ENCODE measurements at regions not wholly inside any gene's neighbourhood (a gene's known extent, or its start where the extent isn't known, plus 50 kb on each side); places are given as distances from the start of the nearest gene placed in this dataset.

DNA sequence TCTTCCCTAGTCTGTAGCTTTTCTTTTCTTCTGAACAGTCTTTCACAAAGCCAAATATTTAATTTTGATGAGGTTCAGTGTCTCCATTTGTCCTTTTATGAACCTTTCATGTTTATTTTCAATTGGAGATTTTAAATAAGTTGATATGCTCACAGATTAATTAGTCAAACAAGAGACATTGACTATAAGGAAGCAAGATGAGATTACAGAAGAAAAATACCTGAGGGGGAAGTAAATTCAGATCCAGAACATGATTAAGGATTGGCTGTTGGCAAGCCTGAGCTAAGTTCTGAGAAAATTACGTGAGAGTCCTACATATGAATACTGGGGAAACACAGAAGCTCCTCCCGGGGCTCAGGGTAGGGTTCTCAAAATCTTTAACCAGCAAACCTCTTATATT is 1039.8 kb upstream of the SEMA6A start:
- TF ChIP-seq POLR2A (IDR thresholded peaks at IDR 0.05) (no peak), CTCF (IDR thresholded peaks at IDR 0.05) (no peak)
